H9 (cell line): ENCODE measurements at regions not wholly inside any gene's neighbourhood (a gene's known extent, or its start where the extent isn't known, plus 50 kb on each side); places are given as distances from the start of the nearest gene placed in this dataset.
"Not testable (repeated sequence)": the region's sequence is repeated elsewhere in the genome, so short reads cannot be mapped to it uniquely, and the experiment has no call there.

Source experiments
- DNase-seq: peaks from one replicate; pipeline ENCODE4 v3.0.0-alpha.2; 2017
- H2AFZ ChIP-seq: one replicate; pipeline ENCODE4 v1.6.1; 2013; ENCODE audit warnings: mild to moderate bottlenecking, low read length, control low read depth, moderate library complexity
- H2AK5ac ChIP-seq: 2 replicates; pipeline ENCODE4 v1.6.1; 2013; ENCODE audit warnings: low read length, control low read depth, mixed read lengths; ENCODE audit not compliant: insufficient read length
- H2BK120ac ChIP-seq: one replicate; pipeline ENCODE4 v1.6.1; 2013; ENCODE audit warnings: low read depth, mild to moderate bottlenecking, low read length, control low read depth, inconsistent platforms; ENCODE audit not compliant: poor library complexity, severe bottlenecking
- H2BK12ac ChIP-seq: 2 replicates; pipeline ENCODE4 v1.6.1; 2013; ENCODE audit warnings: low read length, control low read depth, mixed read lengths, low read depth; ENCODE audit not compliant: insufficient read length
- H2BK15ac ChIP-seq: 2 replicates; pipeline ENCODE4 v1.6.1; 2013; ENCODE audit warnings: low read depth, low read length, control low read depth
- H2BK20ac ChIP-seq: one replicate; pipeline ENCODE4 v1.6.1; 2013; ENCODE audit warnings: low read depth, mild to moderate bottlenecking, low read length, control low read depth, inconsistent platforms; ENCODE audit not compliant: poor library complexity, severe bottlenecking
- H2BK5ac ChIP-seq: 2 replicates; pipeline ENCODE4 v1.6.1; 2013; ENCODE audit warnings: low read length, control low read depth, mixed read lengths; ENCODE audit not compliant: insufficient read length
- H3K14ac ChIP-seq: 2 replicates; pipeline ENCODE4 v1.6.1; 2013; ENCODE audit warnings: low read length, control low read depth; ENCODE audit not compliant: insufficient read depth
- H3K18ac ChIP-seq: 2 replicates; pipeline ENCODE4 v1.6.1; 2013; ENCODE audit warnings: low read depth, mild to moderate bottlenecking, mixed read lengths, low read length, control low read depth; ENCODE audit not compliant: insufficient read length
- H3K23ac ChIP-seq: 2 replicates; pipeline ENCODE4 v1.6.1; 2013; ENCODE audit warnings: low read length, control low read depth, mixed read lengths, low read depth; ENCODE audit not compliant: insufficient read length
- H3K23me2 ChIP-seq: 2 replicates; pipeline ENCODE4 v1.6.1; 2013; ENCODE audit warnings: low read depth, mild to moderate bottlenecking, mixed read lengths, low read length, control low read depth; ENCODE audit not compliant: insufficient read length, poor library complexity, severe bottlenecking
- H3K27ac ChIP-seq: 2 replicates; pipeline ENCODE4 v1.5.1; 2013; ENCODE audit warnings: low read length, control low read depth, mixed read lengths, low read depth; ENCODE audit not compliant: insufficient read length
- H3K27me3 ChIP-seq: 2 replicates; pipeline ENCODE4 v1.6.1; 2013; ENCODE audit warnings: low read length, control low read depth, inconsistent platforms; ENCODE audit not compliant: insufficient read depth
- H3K4ac ChIP-seq: 2 replicates; pipeline ENCODE4 v1.6.1; 2013; ENCODE audit warnings: low read depth, mild to moderate bottlenecking, control low read depth, inconsistent platforms, low read length, moderate library complexity
- H3K4me1 ChIP-seq: 2 replicates; pipeline ENCODE4 v1.6.1; 2013; ENCODE audit warnings: low read length, control low read depth, inconsistent platforms; ENCODE audit not compliant: insufficient read depth
- H3K4me2 ChIP-seq: 2 replicates; pipeline ENCODE4 v1.6.1; 2013; ENCODE audit warnings: low read length, control low read depth, mixed read lengths; ENCODE audit not compliant: insufficient read length, insufficient read depth
- H3K56ac ChIP-seq: 2 replicates; pipeline ENCODE4 v1.6.1; 2013; ENCODE audit warnings: low read depth, mild to moderate bottlenecking, mixed read lengths, low read length, control low read depth; ENCODE audit not compliant: insufficient read length
- H3K79me1 ChIP-seq: 2 replicates; pipeline ENCODE4 v1.6.1; 2013; ENCODE audit warnings: low read depth, mild to moderate bottlenecking, moderate library complexity, low read length, control low read depth, inconsistent platforms; ENCODE audit not compliant: insufficient read depth, poor library complexity, severe bottlenecking
- H3K79me2 ChIP-seq: 2 replicates; pipeline ENCODE4 v1.6.1; 2013; ENCODE audit warnings: low read length, control low read depth, inconsistent platforms; ENCODE audit not compliant: insufficient read depth
- H3K9ac ChIP-seq: 2 replicates; pipeline ENCODE4 v1.6.1; 2013; ENCODE audit warnings: low read length, control low read depth, mixed read lengths; ENCODE audit not compliant: insufficient read length; ENCODE audit errors: extremely low read depth
- H3K9me3 ChIP-seq: one replicate; pipeline ENCODE4 v1.6.1; 2013; ENCODE audit warnings: low read depth, low read length, inconsistent platforms; ENCODE audit not compliant: control insufficient read depth
- H3T11ph ChIP-seq: one replicate; pipeline ENCODE4 v1.6.1; 2013; ENCODE audit warnings: mild to moderate bottlenecking, low read length, control low read depth, inconsistent platforms
- H4K20me1 ChIP-seq: one replicate; pipeline ENCODE4 v1.6.1; 2013; ENCODE audit not compliant: control insufficient read depth, insufficient read length, insufficient read depth
- H4K5ac ChIP-seq: 2 replicates; pipeline ENCODE4 v1.6.1; 2013; ENCODE audit warnings: low read depth, mild to moderate bottlenecking, mixed read lengths, low read length, control low read depth; ENCODE audit not compliant: insufficient read length
- H4K8ac ChIP-seq: replicated peaks from 2 replicates; pipeline ENCODE4 v1.6.1; 2013; ENCODE audit warnings: low read length, control low read depth, mixed read lengths, low read depth; ENCODE audit not compliant: insufficient read length
- H4K91ac ChIP-seq: 2 replicates; pipeline ENCODE4 v1.6.1; 2013; ENCODE audit warnings: low read depth, mild to moderate bottlenecking, moderate library complexity, mixed read lengths, low read length, control low read depth; ENCODE audit not compliant: insufficient read length
- H3K27ac Mint-ChIP-seq, 3 experiments: 2 replicates in 2 of 3; 3 replicates in 1 of 3; pipeline ENCODE4 v1.8.0; 2020 to 2021; ENCODE audit warnings: mixed read lengths in 3 of 3, mild to moderate bottlenecking in 1 of 3, moderate library complexity in 1 of 3
- H3K27me3 Mint-ChIP-seq: 2 replicates; pipeline ENCODE4 v1.8.0; 2021; ENCODE audit warnings: low read depth, mild to moderate bottlenecking, moderate library complexity, mixed read lengths
- H3K36me3 Mint-ChIP-seq, 3 experiments: 2 replicates in 2 of 3; 3 replicates in 1 of 3; pipeline ENCODE4 v1.8.0; 2020 to 2021; ENCODE audit warnings: low read depth in 3 of 3, mixed read lengths in 3 of 3; ENCODE audit not compliant: insufficient read depth in 1 of 3
- H3K4me1 Mint-ChIP-seq, 2 experiments: 2 replicates each; pipeline ENCODE4 v1.8.0; 2020; ENCODE audit warnings: mixed read lengths in 2 of 2
- H3K4me3 Mint-ChIP-seq, 2 experiments: 2 replicates in 1 of 2; 3 replicates in 1 of 2; pipeline ENCODE4 v1.8.0; 2020 to 2021; ENCODE audit warnings: mild to moderate bottlenecking in 2 of 2, mixed read lengths in 2 of 2, moderate library complexity in 1 of 2
- H3K9me3 Mint-ChIP-seq, 2 experiments: 2 replicates in 1 of 2; 3 replicates in 1 of 2; pipeline ENCODE4 v1.8.0; 2020; ENCODE audit warnings: mild to moderate bottlenecking in 2 of 2, mixed read lengths in 2 of 2, moderate library complexity in 1 of 2
- WGBS: extraction: QIAGEN DNeasy Blood & Tissue Kit; methylation state at CpG from one replicate; pipeline ENCODE4 v1.1.7; 2013; ENCODE audit warnings: missing lambda C conversion rate, low lambda C conversion rate, mixed read lengths; ENCODE audit not compliant: insufficient read length; ENCODE audit errors: extremely low coverage; 5-methylcytosine and 5-hydroxymethylcytosine counted together

DNA sequence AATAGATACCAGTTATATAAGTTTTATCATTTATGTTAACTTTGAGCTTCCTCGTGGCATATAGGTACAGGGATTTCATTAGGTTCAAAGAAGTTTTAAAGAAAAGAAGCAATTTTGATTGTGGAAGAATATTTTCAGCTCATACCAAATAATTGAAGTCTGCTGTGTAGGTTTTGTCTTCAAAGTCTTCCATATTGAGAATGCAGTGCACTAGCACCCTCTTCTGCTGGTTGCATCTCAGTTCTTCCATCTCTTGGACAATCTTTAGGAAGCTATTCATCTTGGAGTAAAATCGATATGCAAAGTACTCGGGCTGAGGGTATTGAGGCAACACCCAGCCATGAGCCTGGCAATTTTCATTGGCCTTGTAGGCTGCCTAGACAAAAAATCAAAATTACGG is 103.9 kb downstream of the DDX11 start:
- DNase-seq = not testable (repeated sequence)

DNA sequence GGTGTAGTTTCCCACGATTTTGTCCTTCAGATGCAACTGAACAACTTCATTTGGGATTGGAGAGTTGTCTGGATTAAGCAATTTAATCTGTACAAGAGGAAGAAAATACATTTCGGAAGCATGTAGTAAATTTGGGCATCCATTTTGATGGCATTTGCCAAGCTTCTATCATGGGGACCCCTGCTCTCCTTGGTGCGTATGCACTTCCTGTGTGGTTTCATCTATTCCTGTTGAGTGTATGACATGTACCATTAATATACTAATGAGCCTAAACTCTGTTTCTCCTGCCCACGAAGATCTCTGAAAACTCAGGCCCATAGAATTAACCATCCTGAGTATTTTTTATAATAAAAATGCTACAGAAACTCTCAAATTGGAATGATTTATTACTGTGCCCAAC is 105.2 kb downstream of the DDX11 start:
- not testable (repeated sequence) for H3T11ph ChIP-seq, H3K79me2 ChIP-seq, H3K36me3 Mint-ChIP-seq, H4K20me1 ChIP-seq, H3K14ac ChIP-seq, H4K8ac ChIP-seq, H2BK20ac ChIP-seq, H4K5ac ChIP-seq, H2AFZ ChIP-seq, H3K56ac ChIP-seq, H3K27me3 Mint-ChIP-seq, H3K18ac ChIP-seq, H2BK5ac ChIP-seq, H3K23me2 ChIP-seq, H3K9me3 ChIP-seq, H4K91ac ChIP-seq, DNase-seq, H2BK12ac ChIP-seq, H2AK5ac ChIP-seq, H3K79me1 ChIP-seq, H3K27ac ChIP-seq, H3K9me3 Mint-ChIP-seq, H3K4me2 ChIP-seq, H3K4me3 Mint-ChIP-seq, H3K27ac Mint-ChIP-seq, H3K9ac ChIP-seq, H2BK15ac ChIP-seq, H3K27me3 ChIP-seq, H3K23ac ChIP-seq, H2BK120ac ChIP-seq, H3K4me1 ChIP-seq, H3K4ac ChIP-seq
- no CpG with 5 or more reads among the region's 4 CpGs for WGBS
- peaks cover 8 to 11% of the 10 kb centered on the region in 2 experiments for H3K4me1 Mint-ChIP-seq

More for the DNA sequence above, 103.9 kb downstream of the DDX11 start:
- not testable (repeated sequence) for H4K20me1 ChIP-seq, H3K4me3 Mint-ChIP-seq, H2BK15ac ChIP-seq, H3K27ac ChIP-seq, H3K56ac ChIP-seq, H3T11ph ChIP-seq, H3K9me3 ChIP-seq, H3K36me3 Mint-ChIP-seq, H3K27me3 ChIP-seq, H2AK5ac ChIP-seq, H4K91ac ChIP-seq, H3K4me2 ChIP-seq, H3K18ac ChIP-seq, H3K79me1 ChIP-seq, H3K27me3 Mint-ChIP-seq, H3K4ac ChIP-seq, H2BK12ac ChIP-seq, H3K9ac ChIP-seq, H3K27ac Mint-ChIP-seq, H3K14ac ChIP-seq, H3K4me1 ChIP-seq, H2BK5ac ChIP-seq, H2BK20ac ChIP-seq, H4K8ac ChIP-seq, H3K9me3 Mint-ChIP-seq, H3K23me2 ChIP-seq, H4K5ac ChIP-seq, H2BK120ac ChIP-seq, H3K79me2 ChIP-seq, H3K23ac ChIP-seq, H2AFZ ChIP-seq
- H3K4me1 Mint-ChIP-seq = peaks cover 8 to 11% of the 10 kb centered on the region in 2 experiments
- no CpG with 5 or more reads among the region's 4 CpGs for WGBS
